Activated CD8-positive, alpha-beta T cell treated with anti-CD3 and anti-CD28 coated beads for 36 hours (primary cell): ENCODE measurements at regions not wholly inside any gene's neighbourhood (a gene's known extent, or its start where the extent isn't known, plus 50 kb on each side); places are given as distances from the start of the nearest gene placed in this dataset.
"Not testable (repeated sequence)": the region's sequence is repeated elsewhere in the genome, so short reads cannot be mapped to it uniquely, and the experiment has no call there.

Experiments
- ATAC-seq: fragments of 200-7000 bp; cut with Tn5 transposase; one replicate; pipeline ENCODE4 v1.10.0; 2021; ENCODE audit warnings: mild to moderate bottlenecking, moderate library complexity
- CTCF ChIA-PET: fragments of 350-600 bp; sonication (Branson Sonifier 250); formaldehyde crosslinking; loops from one replicate; lab custom pipeline; 2021; ENCODE audit warnings: antibody characterized with exemption; lab: Charles Lee
- POLR2A ChIA-PET: fragments of 350-600 bp; sonication (Branson Sonifier 250); formaldehyde crosslinking; loops from one replicate; lab custom pipeline; 2021; ENCODE audit warnings: antibody characterized with exemption; lab: Charles Lee
- DNase-seq: peaks from one replicate; pipeline ENCODE4 v3.0.0-alpha.2; 2020
- H3K27ac Mint-ChIP-seq: one replicate; pipeline ENCODE4 v1.8.0; 2021; ENCODE audit warnings: mild to moderate bottlenecking, mixed read lengths
- H3K27me3 Mint-ChIP-seq: one replicate; pipeline ENCODE4 v1.8.0; 2021; ENCODE audit warnings: mixed read lengths
- H3K36me3 Mint-ChIP-seq: one replicate; pipeline ENCODE4 v1.8.0; 2021; ENCODE audit warnings: low read depth, mixed read lengths
- H3K4me1 Mint-ChIP-seq: one replicate; pipeline ENCODE4 v1.8.0; 2021; ENCODE audit warnings: low read depth, mixed read lengths
- H3K4me3 Mint-ChIP-seq: one replicate; pipeline ENCODE4 v1.8.0; 2021; ENCODE audit warnings: mild to moderate bottlenecking, moderate library complexity, mixed read lengths
- H3K9me3 Mint-ChIP-seq: one replicate; pipeline ENCODE4 v1.8.0; 2021; ENCODE audit warnings: mixed read lengths
- intact Hi-C: fragments of 100-400 bp; cut with micrococcal nuclease; formaldehyde crosslinking; loops from one replicate; pipeline ENCODE4 v1.10.0; 2022
- TF ChIP-seq, protein P1 (sequence below): fragments of 200-600 bp; IDR thresholded peaks from one replicate; pipeline ENCODE4 v1.8.0; 2022; ENCODE audit warnings: antibody characterized with exemption, mild to moderate bottlenecking

GRCh38 chr5:39691993-39692392 is 267.2 kb upstream of the DAB2 start:
- ChIA-PET CTCF (no interaction called here), POLR2A (no interaction called here)
- Mint-ChIP-seq H3K27me3 (peaks cover 17% of the 10 kb centered on the region), H3K4me1 (no peaks in the 10 kb centered on the region), H3K9me3 (peaks cover 4% of the 10 kb centered on the region), H3K36me3 (no peaks in the 10 kb centered on the region), H3K27ac (no peak overlapping the region), H3K4me3 (no peak overlapping the region)
- TF ChIP-seq, protein P1, sequence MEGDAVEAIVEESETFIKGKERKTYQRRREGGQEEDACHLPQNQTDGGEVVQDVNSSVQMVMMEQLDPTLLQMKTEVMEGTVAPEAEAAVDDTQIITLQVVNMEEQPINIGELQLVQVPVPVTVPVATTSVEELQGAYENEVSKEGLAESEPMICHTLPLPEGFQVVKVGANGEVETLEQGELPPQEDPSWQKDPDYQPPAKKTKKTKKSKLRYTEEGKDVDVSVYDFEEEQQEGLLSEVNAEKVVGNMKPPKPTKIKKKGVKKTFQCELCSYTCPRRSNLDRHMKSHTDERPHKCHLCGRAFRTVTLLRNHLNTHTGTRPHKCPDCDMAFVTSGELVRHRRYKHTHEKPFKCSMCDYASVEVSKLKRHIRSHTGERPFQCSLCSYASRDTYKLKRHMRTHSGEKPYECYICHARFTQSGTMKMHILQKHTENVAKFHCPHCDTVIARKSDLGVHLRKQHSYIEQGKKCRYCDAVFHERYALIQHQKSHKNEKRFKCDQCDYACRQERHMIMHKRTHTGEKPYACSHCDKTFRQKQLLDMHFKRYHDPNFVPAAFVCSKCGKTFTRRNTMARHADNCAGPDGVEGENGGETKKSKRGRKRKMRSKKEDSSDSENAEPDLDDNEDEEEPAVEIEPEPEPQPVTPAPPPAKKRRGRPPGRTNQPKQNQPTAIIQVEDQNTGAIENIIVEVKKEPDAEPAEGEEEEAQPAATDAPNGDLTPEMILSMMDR, result no peak
- DNase-seq (no peak), ATAC-seq (no peak)
- intact Hi-C loops, result no loop called here

GRCh38 chr5:39691136-39691535 is 266.4 kb upstream of the DAB2 start:
- Mint-ChIP-seq H3K4me1 (no peaks in the 10 kb centered on the region), H3K4me3 (no peak overlapping the region), H3K36me3 (no peaks in the 10 kb centered on the region), H3K9me3 (peaks cover 4% of the 10 kb centered on the region), H3K27ac (no peak overlapping the region), H3K27me3 (peaks cover 20% of the 10 kb centered on the region)
- CTCF ChIA-PET, result interaction anchor here (1.5 kb wide), 1 partner anchor 10 kb away, joined by 3 read pairs; no protein-coding TSS in a partner anchor
- intact Hi-C loops, result no loop called here
- POLR2A ChIA-PET, result no interaction called here
- TF ChIP-seq, protein P1, result no peak
- DNase-seq (no peak), ATAC-seq (no peak)

DNA sequence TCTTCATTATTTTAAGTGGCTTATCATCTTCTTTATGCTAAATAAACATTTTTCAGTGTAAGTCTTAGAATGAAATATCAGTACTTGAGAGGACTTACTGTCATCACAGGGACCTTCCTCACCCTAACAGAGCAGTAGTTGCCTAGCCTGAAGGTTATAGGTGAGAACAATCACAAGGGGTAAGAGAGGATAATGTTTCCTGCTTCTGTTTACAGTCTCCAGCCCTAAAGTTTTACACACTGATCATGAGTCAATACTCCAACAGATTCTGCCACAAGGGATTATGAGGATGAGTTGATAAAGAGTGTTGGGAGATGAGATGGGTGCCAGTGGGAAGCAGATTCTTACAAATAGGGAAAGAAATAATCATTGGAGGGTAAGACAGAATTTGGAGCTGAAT is 265.1 kb upstream of the DAB2 start:
- CTCF ChIA-PET, result interaction anchor here (1.5 kb wide), 1 partner anchor 11 kb away, joined by 3 read pairs; no protein-coding TSS in a partner anchor
- no peak overlapping the region for H3K4me3 Mint-ChIP-seq
- no peaks in the 10 kb centered on the region for H3K36me3 Mint-ChIP-seq
- DNase-seq (no peak), ATAC-seq (no peak)
- TF ChIP-seq, protein P1, result no peak
- POLR2A ChIA-PET, result no interaction called here
- peaks cover 21% of the 10 kb centered on the region for H3K27me3 Mint-ChIP-seq
- no peaks in the 10 kb centered on the region for H3K4me1 Mint-ChIP-seq
- intact Hi-C loops, result no loop called here
- no peak overlapping the region for H3K27ac Mint-ChIP-seq
- H3K9me3 Mint-ChIP-seq, result peaks cover 4% of the 10 kb centered on the region

DNA sequence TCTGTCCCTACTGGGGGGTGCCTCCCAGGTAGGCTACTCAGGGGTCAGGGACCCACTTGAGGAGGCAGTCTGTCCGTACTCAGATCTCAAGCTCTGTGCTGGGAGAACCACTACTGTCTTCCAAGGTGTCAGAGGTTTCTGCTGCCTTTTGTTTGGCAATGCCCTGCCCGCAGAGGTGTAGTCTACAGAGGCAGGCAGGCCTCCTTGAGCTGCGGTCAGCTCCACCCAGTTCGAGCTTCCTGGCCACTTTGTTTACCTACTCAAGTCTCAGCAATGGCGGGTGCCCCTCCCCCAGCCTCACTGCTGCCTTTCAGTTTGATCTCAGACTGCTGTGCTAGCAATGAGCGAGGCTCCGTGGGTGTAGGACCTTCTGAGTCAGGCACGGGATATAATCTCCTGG is 263.1 kb upstream of the DAB2 start:
- intact Hi-C loops, H3K4me1 Mint-ChIP-seq, H3K36me3 Mint-ChIP-seq, H3K4me3 Mint-ChIP-seq, POLR2A ChIA-PET, H3K27ac Mint-ChIP-seq, H3K9me3 Mint-ChIP-seq, DNase-seq, ATAC-seq: not testable (repeated sequence)
- H3K27me3 Mint-ChIP-seq, result peaks cover 19% of the 10 kb centered on the region
- CTCF ChIA-PET, result interaction anchor here (0.9 kb wide), 1 partner anchor 10 kb away, joined by 3 read pairs; no protein-coding TSS in a partner anchor

GRCh38 chr5:39680213-39680612 is 255.4 kb upstream of the DAB2 start:
- intact Hi-C loops, result no loop called here
- no peaks in the 10 kb centered on the region for H3K36me3 Mint-ChIP-seq
- no peak overlapping the region for H3K27ac Mint-ChIP-seq
- ChIA-PET POLR2A (no interaction called here), CTCF (no interaction called here)
- no peak for DNase-seq
- H3K4me3 Mint-ChIP-seq, result no peak overlapping the region
- no peaks in the 10 kb centered on the region for H3K9me3 Mint-ChIP-seq
- no peak for ATAC-seq
- TF ChIP-seq, protein P1, result no peak
- H3K4me1 Mint-ChIP-seq, result no peaks in the 10 kb centered on the region
- peaks cover 16% of the 10 kb centered on the region for H3K27me3 Mint-ChIP-seq

DNA sequence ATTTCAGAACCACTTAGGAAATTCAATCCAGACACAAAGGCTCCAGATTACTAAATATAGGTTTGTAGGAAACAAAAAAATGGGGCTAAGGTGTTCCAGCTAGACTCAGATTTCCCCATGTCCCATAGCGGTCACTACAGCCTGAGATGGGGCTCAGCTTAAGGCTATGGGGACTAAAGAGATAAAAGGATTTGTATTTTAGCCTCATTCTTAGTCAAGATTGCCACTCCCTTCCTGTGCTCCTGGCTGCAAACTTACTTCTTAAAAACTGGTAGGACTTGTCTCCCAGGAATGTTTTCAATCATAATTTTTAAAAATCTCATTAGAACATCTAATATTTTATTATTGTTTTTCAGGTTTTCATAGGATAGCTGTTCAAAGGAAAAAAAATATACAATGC is 253.8 kb upstream of the DAB2 start:
- intact Hi-C loops, result no loop called here
- ChIA-PET CTCF (interaction anchor here (0.7 kb wide), 1 partner anchor 9 kb away, joined by 3 read pairs; no protein-coding TSS in a partner anchor), POLR2A (no interaction called here)
- Mint-ChIP-seq H3K27ac (no peak overlapping the region), H3K36me3 (no peaks in the 10 kb centered on the region), H3K4me1 (no peaks in the 10 kb centered on the region), H3K27me3 (peaks cover 18% of the 10 kb centered on the region), H3K4me3 (no peak overlapping the region), H3K9me3 (no peaks in the 10 kb centered on the region)
- TF ChIP-seq, protein P1, result no peak
- no peak for ATAC-seq
- no peak for DNase-seq
